H1 (cell line): ENCODE measurements at regions not wholly inside any gene's neighbourhood (a gene's known extent, or its start where the extent isn't known, plus 50 kb on each side); places are given as distances from the start of the nearest gene placed in this dataset.

Experiments used
- CTCF ChIA-PET: fragments of 300-600 bp; sonication (Branson Sonifier 250); formaldehyde crosslinking; loops from one replicate; lab custom pipeline; 2021; ENCODE audit not compliant: partially characterized antibody; lab: Charles Lee
- POLR2A ChIA-PET: fragments of 300-600 bp; sonication (Branson Sonifier 250); formaldehyde crosslinking; loops from one replicate; lab custom pipeline; 2021; ENCODE audit warnings: inconsistent platforms; ENCODE audit not compliant: partially characterized antibody; lab: Charles Lee
- DNase-seq, 2 experiments: peaks; one replicate each; pipeline versions ENCODE4 v3.0.0 to v3.0.0-alpha.2; 2010 to 2022; ENCODE audit warnings: low spot score in 2 of 2, low read depth in 1 of 2, mixed read lengths in 1 of 2
- FAIRE-seq: peaks from 2 replicates; lab custom pipeline; 2011; peaks lifted over from hg19 to GRCh38; lab: Jason Lieb, UNC
- H2AFZ ChIP-seq: 2 replicates; pipeline ENCODE4 v1.8.1; 2012; ENCODE audit warnings: low read length, inconsistent platforms
- H2AK5ac ChIP-seq: 2 replicates; pipeline ENCODE4 v1.6.1; 2013; ENCODE audit warnings: low read depth, low read length
- H2BK120ac ChIP-seq: replicated peaks from 2 replicates; pipeline ENCODE3; 2013; ENCODE audit warnings: low read depth, low read length, inconsistent platforms
- H2BK12ac ChIP-seq: 2 replicates; pipeline ENCODE4 v1.6.1; 2013; ENCODE audit warnings: low read depth, low read length
- H2BK15ac ChIP-seq: 2 replicates; pipeline ENCODE4 v1.6.1; 2013; ENCODE audit warnings: low read length
- H2BK20ac ChIP-seq: 2 replicates; pipeline ENCODE4 v1.6.1; 2013; ENCODE audit warnings: low read length
- H2BK5ac ChIP-seq: 2 replicates; pipeline ENCODE4 v1.6.1; 2013; ENCODE audit warnings: low read depth, low read length
- H3K14ac ChIP-seq: 2 replicates; pipeline ENCODE4 v1.6.1; 2013; ENCODE audit warnings: inconsistent platforms; ENCODE audit not compliant: insufficient read length
- H3K18ac ChIP-seq: 2 replicates; pipeline ENCODE4 v1.6.1; 2013; ENCODE audit warnings: low read length; ENCODE audit errors: extremely low read depth
- H3K23ac ChIP-seq: 2 replicates; pipeline ENCODE4 v1.6.1; 2013; ENCODE audit warnings: inconsistent platforms; ENCODE audit not compliant: insufficient read length
- H3K23me2 ChIP-seq: 2 replicates; pipeline ENCODE4 v1.6.1; 2013; ENCODE audit warnings: low read depth, low read length
- H3K27ac ChIP-seq: 2 replicates; pipeline ENCODE4 v1.6.1; 2011; ENCODE audit warnings: low read depth, low read length, inconsistent platforms
- H3K27me3 ChIP-seq, 4 experiments: replicated peaks in 1 of 4; 1 replicate in 1 of 4; 2 replicates in 3 of 4; pipeline versions ENCODE4 v1.6.1 to v1.8.1; 2011 to 2013; ENCODE audit warnings: low read length in 3 of 4, mild to moderate bottlenecking in 3 of 4, inconsistent platforms in 2 of 4, mixed read lengths in 2 of 4, moderate library complexity in 1 of 4; ENCODE audit not compliant: control insufficient read depth in 3 of 4, insufficient read depth in 3 of 4; ENCODE audit errors: extremely low read depth in 1 of 4
- H3K36me3 ChIP-seq, 4 experiments: 2 replicates each; pipeline versions ENCODE4 v1.6.1 to v1.8.1; 2011 to 2013; ENCODE audit warnings: mild to moderate bottlenecking in 4 of 4, low read length in 3 of 4, moderate library complexity in 2 of 4, control low read depth in 1 of 4, inconsistent platforms in 1 of 4; ENCODE audit not compliant: insufficient read depth in 4 of 4, control insufficient read depth in 2 of 4
- H3K4ac ChIP-seq: replicated peaks from 2 replicates; pipeline ENCODE3; 2013; ENCODE audit warnings: low read length, low read depth, mixed read lengths, inconsistent platforms; ENCODE audit not compliant: insufficient read length
- H3K4me1 ChIP-seq, 4 experiments: replicated peaks in 1 of 4; 1 replicate in 1 of 4; 2 replicates in 3 of 4; pipeline versions ENCODE4 v1.6.1 to v1.8.1; 2011 to 2013; ENCODE audit warnings: low read length in 3 of 4, inconsistent platforms in 2 of 4, mixed read lengths in 1 of 4; ENCODE audit not compliant: insufficient read depth in 4 of 4, control insufficient read depth in 3 of 4
- H3K4me2 ChIP-seq, 2 experiments: 2 replicates each; pipeline versions ENCODE4 v1.6.1 to v1.8.1; 2011 to 2013; ENCODE audit warnings: low read depth in 2 of 2, low read length in 2 of 2, control low read depth in 1 of 2, inconsistent platforms in 1 of 2, mild to moderate bottlenecking in 1 of 2; ENCODE audit not compliant: insufficient read depth in 1 of 2
- H3K4me3 ChIP-seq, 4 experiments: fragments of 200-600, 300-600 bp in 1 of 4; sonication (generic), shearing (Covaris generic), sonication (Bioruptor Twin) in 1 of 4; 2 replicates each; pipeline versions ENCODE4 v1.5.1 to v1.8.1; 2011 to 2016; ENCODE audit warnings: low read length in 4 of 4, low read depth in 3 of 4, control low read depth in 2 of 4, inconsistent platforms in 2 of 4, mild to moderate bottlenecking in 2 of 4, mixed read lengths in 1 of 4, moderate library complexity in 1 of 4; ENCODE audit not compliant: insufficient read depth in 2 of 4; ENCODE audit errors: extremely low read depth in 1 of 4
- H3K56ac ChIP-seq: replicated peaks from 2 replicates; pipeline ENCODE3; 2013; ENCODE audit warnings: low read depth, mild to moderate bottlenecking, mixed read lengths, low read length, inconsistent platforms; ENCODE audit not compliant: insufficient read length
- H3K79me1 ChIP-seq: 2 replicates; pipeline ENCODE4 v1.6.1; 2013; ENCODE audit warnings: low read depth, low read length, control low read depth
- H3K79me2 ChIP-seq, 2 experiments: 2 replicates each; pipeline versions ENCODE4 v1.6.1 to v1.8.1; 2012 to 2013; ENCODE audit warnings: low read length in 2 of 2, mild to moderate bottlenecking in 2 of 2, inconsistent platforms in 1 of 2; ENCODE audit not compliant: insufficient read depth in 2 of 2, control insufficient read depth in 1 of 2
- H3K9ac ChIP-seq, 4 experiments: replicated peaks in 1 of 4; 1 replicate in 1 of 4; 2 replicates in 3 of 4; pipeline versions ENCODE4 v1.6.1 to v1.8.1; 2011 to 2013; ENCODE audit warnings: low read depth in 3 of 4, low read length in 3 of 4, control low read depth in 2 of 4, mild to moderate bottlenecking in 2 of 4, moderate library complexity in 2 of 4, inconsistent platforms in 1 of 4; ENCODE audit errors: extremely low read depth in 1 of 4
- H3K9me3 ChIP-seq, 2 experiments: 2 replicates each; pipeline versions ENCODE4 v1.6.1 to v1.8.1; 2012 to 2013; ENCODE audit warnings: mild to moderate bottlenecking in 2 of 2, moderate library complexity in 2 of 2, control low read depth in 1 of 2, inconsistent platforms in 1 of 2, low read depth in 1 of 2, low read length in 1 of 2, mixed read lengths in 1 of 2; ENCODE audit not compliant: insufficient read depth in 2 of 2
- H4K20me1 ChIP-seq, 2 experiments: replicated peaks in 1 of 2; 2 replicates each; pipeline versions ENCODE3 to v1.8.1; 2011 to 2013; ENCODE audit warnings: inconsistent platforms in 2 of 2, low read length in 2 of 2, mild to moderate bottlenecking in 1 of 2; ENCODE audit not compliant: insufficient read depth in 2 of 2, control insufficient read depth in 1 of 2
- H4K5ac ChIP-seq: 2 replicates; pipeline ENCODE4 v1.6.1; 2013; ENCODE audit warnings: low read length, low read depth, mixed read lengths, inconsistent platforms; ENCODE audit not compliant: insufficient read length
- H4K8ac ChIP-seq: 2 replicates; pipeline ENCODE4 v1.8.0; 2013; ENCODE audit warnings: mild to moderate bottlenecking, moderate library complexity, low read length, inconsistent platforms; ENCODE audit not compliant: insufficient read depth; ENCODE audit errors: extremely low read depth
- H4K91ac ChIP-seq: replicated peaks from 2 replicates; pipeline ENCODE3; 2013; ENCODE audit warnings: low read length, mixed read lengths, inconsistent platforms; ENCODE audit not compliant: insufficient read length
- BCL11A ChIP-seq, 2 experiments: IDR thresholded peaks; one replicate each; pipeline ENCODE4 v1.6.1; 2011; ENCODE audit warnings: low read depth in 2 of 2, low read length in 2 of 2, mild to moderate bottlenecking in 2 of 2
- BRCA1 ChIP-seq: IDR thresholded peaks from 2 replicates; pipeline ENCODE4 v1.6.1; 2012; ENCODE audit warnings: low read depth, low read length, improper control_type of control experiment
- CREB1 ChIP-seq: IDR thresholded peaks from 2 replicates; pipeline ENCODE4 v1.6.1; 2012; ENCODE audit warnings: inconsistent platforms
- CTCF ChIP-seq, 3 experiments: IDR thresholded peaks; 1 replicate in 2 of 3; 2 replicates in 1 of 3; pipeline versions ENCODE4 v1.5.1 to v1.6.1; 2011; ENCODE audit warnings: low read length in 3 of 3, mild to moderate bottlenecking in 3 of 3, inconsistent platforms in 2 of 3, low read depth in 1 of 3, moderate library complexity in 1 of 3; ENCODE audit not compliant: insufficient read depth in 1 of 3; ENCODE audit errors: control extremely low read depth in 1 of 3
- HDAC2 ChIP-seq, 2 experiments: fragments of 300-600 bp in 1 of 2; sonication (generic) in 1 of 2; IDR thresholded peaks; 2 replicates each; pipeline ENCODE4 v1.6.1; 2011 to 2012; ENCODE audit warnings: low read depth in 2 of 2, low read length in 2 of 2, mild to moderate bottlenecking in 2 of 2, moderate library complexity in 2 of 2, borderline replicate concordance in 1 of 2, inconsistent platforms in 1 of 2
- KDM4A ChIP-seq: IDR thresholded peaks from one replicate; pipeline ENCODE4 v1.7.1; 2012; ENCODE audit warnings: low read depth, mild to moderate bottlenecking, moderate library complexity, low read length, inconsistent platforms; ENCODE audit not compliant: severe bottlenecking
- RAD21 ChIP-seq, 2 experiments: IDR thresholded peaks in 1 of 2; conservative IDR thresholded peaks in 1 of 2; 2 replicates each; pipeline ENCODE4 v1.6.1; 2011; ENCODE audit warnings: low read depth in 2 of 2, low read length in 2 of 2, improper control_type of control experiment in 1 of 2, inconsistent platforms in 1 of 2, mild to moderate bottlenecking in 1 of 2, moderate library complexity in 1 of 2
- RXRA ChIP-seq: IDR thresholded peaks from 2 replicates; pipeline ENCODE4 v1.6.1; 2011; ENCODE audit warnings: low read depth, mild to moderate bottlenecking, low read length, moderate library complexity; ENCODE audit not compliant: insufficient read depth
- SP1 ChIP-seq: IDR thresholded peaks from 2 replicates; pipeline ENCODE4 v1.6.1; 2011; ENCODE audit warnings: low read depth, low read length
- SRF ChIP-seq: IDR thresholded peaks from 2 replicates; pipeline ENCODE4 v1.6.1; 2011; ENCODE audit warnings: mild to moderate bottlenecking, low read depth, low read length, moderate library complexity
- TAF7 ChIP-seq: optimal IDR thresholded peaks from 2 replicates; pipeline ENCODE3; 2011; ENCODE audit warnings: low read depth, mild to moderate bottlenecking, inconsistent platforms, low read length, moderate library complexity, borderline replicate concordance
- WGBS, 2 experiments: shearing (Covaris generic) in 1 of 2; methylation state at CpG; one replicate each; pipeline versions ENCODE4 v1.1.6 to v1.1.7; 2013 to 2015; ENCODE audit warnings: low lambda C conversion rate in 2 of 2, mixed read lengths in 2 of 2, inconsistent platforms in 1 of 2, low coverage in 1 of 2, missing lambda C conversion rate in 1 of 2; ENCODE audit not compliant: insufficient replicate concordance in 2 of 2, insufficient coverage in 1 of 2, insufficient read length in 1 of 2; ENCODE audit errors: extremely low coverage in 1 of 2, missing lambda C conversion rate in 1 of 2; 5-methylcytosine and 5-hydroxymethylcytosine counted together

- no peaks in the 10 kb centered on the region for H3K79me1 ChIP-seq
- H2BK20ac ChIP-seq, result no peak overlapping the region
- H2AK5ac ChIP-seq, result no peak overlapping the region
- H3K36me3 ChIP-seq, result no peaks in the 10 kb centered on the region
- DNase-seq, result no peak
- 80% methylated on average over 2 of the region's 2 CpGs; no CpG with 5 or more reads in 1 of the 2 experiments for WGBS, 2 experiments
- POLR2A ChIA-PET, result no interaction called here
- no peak overlapping the region for H3K14ac ChIP-seq
- H3K4me3 ChIP-seq, result no peak overlapping the region
- no peak overlapping the region for H3K56ac ChIP-seq
- H4K91ac ChIP-seq, result no peak overlapping the region
- H3K4me1 ChIP-seq, result no peaks in the 10 kb centered on the region
- H3K23me2 ChIP-seq, result no peaks in the 10 kb centered on the region
- TF ChIP-seq TAF7, result no peak
- peak in 2 of 3 experiments; percentile 18 to 30; a peak in 2 of 4 replicates for TF ChIP-seq CTCF (IDR thresholded peaks at IDR 0.05; ENCODE audit: control extremely low read depth in 1 of 3, insufficient read depth in 1 of 3, low read depth in 1 of 3, low read length in 3 of 3)
- no peak for TF ChIP-seq RXRA
- TF ChIP-seq RAD21 (IDR thresholded peaks at IDR 0.05 in 1 of 2, conservative IDR thresholded peaks at IDR 0.05 in 1 of 2; ENCODE audit: low read depth in 2 of 2, low read length in 2 of 2), result peak in 1 of 2 experiments; percentile 21; a peak in 1 of 4 replicates
- no peak for TF ChIP-seq BRCA1
- no peak for TF ChIP-seq HDAC2 (IDR thresholded peaks at IDR 0.05; ENCODE audit: borderline replicate concordance in 1 of 2, low read depth in 2 of 2, low read length in 2 of 2)
- TF ChIP-seq SRF, result no peak
- no peak for TF ChIP-seq CREB1
- no peak for TF ChIP-seq KDM4A
- no peak for TF ChIP-seq BCL11A (IDR thresholded peaks at IDR 0.05; ENCODE audit: low read depth in 2 of 2, low read length in 2 of 2)
- no peak for TF ChIP-seq SP1
- H3K27me3 ChIP-seq, result no peaks in the 10 kb centered on the region
- no peak overlapping the region for H2BK5ac ChIP-seq
- FAIRE-seq, result no peak
- H4K5ac ChIP-seq, result no peak overlapping the region
- H3K9me3 ChIP-seq, result no peaks in the 10 kb centered on the region
- no peak overlapping the region for H3K4ac ChIP-seq
- H3K9ac ChIP-seq, result no peak overlapping the region
- H2BK120ac ChIP-seq, result no peak overlapping the region
- H3K23ac ChIP-seq, result no peak overlapping the region
- H3K79me2 ChIP-seq, result no peaks in the 10 kb centered on the region
- no peak overlapping the region for H2BK15ac ChIP-seq
- no peak overlapping the region for H2AFZ ChIP-seq
- H2BK12ac ChIP-seq, result no peak overlapping the region
- H4K8ac ChIP-seq, result no peak overlapping the region
- H3K27ac ChIP-seq, result no peak overlapping the region
- H4K20me1 ChIP-seq, result no peaks in the 10 kb centered on the region
- CTCF ChIA-PET, result interaction anchor here (0.7 to 1.7 kb wide), 6 partner anchors 25 to 278 kb away, joined by 3 to 5 read pairs (median 4); no protein-coding TSS in a partner anchor
- no peak overlapping the region for H3K4me2 ChIP-seq
- no peak overlapping the region for H3K18ac ChIP-seq
These were observed 149.3 kb upstream of the EOLA2 start for GRCh38 chrX:150087612-150088011.
